DMS153 (cell line): ENCODE measurements at regions not wholly inside any gene's neighbourhood (a gene's known extent, or its start where the extent isn't known, plus 50 kb on each side); places are given as distances from the start of the nearest gene placed in this dataset.
A peak's percentile ranks its signal among the peaks of the same experiment; 100 is the strongest.

Source experiments
- DNase-seq: peaks from one replicate; lab custom pipeline; 2025; lab: John Stamatoyannopoulos, UW

DNA sequence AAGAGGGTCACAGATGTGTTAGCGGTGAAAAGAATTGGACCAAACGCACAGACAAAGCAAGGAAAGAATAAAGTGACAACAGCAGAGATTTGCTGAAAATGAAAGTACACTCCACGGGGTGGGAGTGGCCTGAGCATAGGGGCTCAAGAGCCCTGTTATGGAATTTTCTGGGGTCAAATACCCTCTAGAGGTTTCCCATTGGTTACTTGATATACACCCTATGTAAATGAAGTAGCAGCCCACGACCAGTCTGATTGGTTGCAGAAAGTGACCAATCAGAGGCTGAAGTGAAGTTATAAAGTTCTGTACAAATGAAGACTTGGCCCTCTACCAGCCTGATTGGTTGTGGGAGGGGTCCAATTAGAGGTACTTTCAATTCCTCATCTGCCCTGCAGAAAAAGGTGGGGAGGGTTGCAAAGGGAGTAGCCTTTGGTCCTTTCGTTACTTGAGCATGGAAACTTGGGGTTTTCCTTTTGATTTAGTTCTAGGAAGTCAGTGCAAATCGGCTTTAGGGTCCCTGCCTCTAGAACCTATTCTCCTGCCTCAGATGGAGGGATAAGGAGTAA, 125.6 kb upstream of the PRPS1L1 start:
- no peak for DNase-seq

DNA sequence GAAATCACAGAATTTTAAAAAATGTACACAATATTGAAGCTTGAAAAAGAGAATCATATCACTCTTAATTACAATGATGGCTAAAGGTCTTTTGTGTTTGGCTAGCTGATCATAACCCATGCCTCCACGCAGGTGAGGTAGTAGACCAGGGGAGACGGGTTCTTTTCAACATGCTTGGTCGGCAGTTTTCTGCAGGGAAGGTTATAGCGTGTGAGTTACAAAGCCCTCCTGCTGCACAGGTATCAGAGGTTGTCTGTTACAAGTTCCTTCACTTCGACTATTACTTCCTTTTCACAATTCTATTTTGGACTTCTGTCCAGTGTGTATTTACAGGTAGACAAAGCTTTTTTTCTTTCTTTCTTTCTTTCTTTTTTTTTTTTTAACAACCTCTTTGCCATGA, 127.1 kb upstream of the PRPS1L1 start:
- no peak for DNase-seq

DNA sequence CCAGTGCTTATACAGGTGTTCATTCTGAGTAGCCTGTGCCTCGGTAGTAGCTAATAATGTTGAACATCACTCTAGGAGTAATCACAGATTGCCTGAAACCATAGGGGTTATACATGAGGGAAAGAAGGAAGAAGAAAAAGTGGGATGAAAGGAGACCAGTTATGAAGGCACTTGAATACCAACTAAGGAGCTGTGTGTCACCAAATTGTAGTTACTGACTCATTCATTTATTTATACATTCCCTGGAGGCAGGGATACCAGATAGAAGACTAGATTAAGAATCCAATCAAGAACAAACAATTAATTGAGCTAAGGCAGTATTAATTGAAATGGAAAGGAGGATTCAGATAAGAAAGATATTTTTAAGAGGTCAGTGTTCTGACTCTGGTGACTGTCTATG, 129.6 kb upstream of the PRPS1L1 start:
- no peak for DNase-seq

DNA sequence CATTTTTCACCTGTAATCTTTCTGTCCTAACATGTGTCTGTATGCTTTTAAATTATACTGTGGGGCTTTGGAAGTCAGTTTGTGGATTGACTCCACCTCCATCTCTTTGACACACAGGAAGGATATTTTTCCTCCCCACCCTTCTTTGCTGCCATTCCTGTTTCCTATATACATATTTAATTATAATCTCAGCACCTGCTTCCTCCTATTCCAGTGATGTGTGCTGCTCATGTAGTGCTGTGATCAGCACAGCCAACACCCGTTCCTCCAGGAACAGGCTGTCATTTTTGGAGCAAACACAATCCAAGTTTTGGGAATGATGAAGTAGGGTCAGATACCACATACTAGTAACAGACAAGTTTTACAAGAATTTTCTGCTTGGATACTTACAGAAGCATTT, 135.0 kb upstream of the PRPS1L1 start:
- no peak for DNase-seq

DNA sequence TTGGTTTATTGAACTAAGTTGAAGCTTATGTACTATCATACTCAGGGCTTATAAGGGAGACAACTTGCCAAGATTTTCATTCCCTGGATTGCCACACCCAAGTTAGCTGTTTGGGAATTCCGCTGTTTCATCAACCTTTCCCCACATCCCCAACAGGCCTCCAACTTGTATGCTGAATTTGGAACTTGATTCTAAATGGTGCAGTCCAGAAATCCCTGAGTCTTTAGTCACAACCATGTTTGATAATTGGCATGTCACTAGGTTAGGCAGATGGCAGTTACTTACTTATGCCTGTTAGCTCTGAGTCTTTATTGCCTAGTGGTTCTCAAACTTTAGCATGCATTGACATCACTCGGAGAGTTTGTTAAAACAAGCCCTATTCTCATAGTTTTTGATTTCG, 135.4 kb upstream of the PRPS1L1 start:
- no peak for DNase-seq

DNA sequence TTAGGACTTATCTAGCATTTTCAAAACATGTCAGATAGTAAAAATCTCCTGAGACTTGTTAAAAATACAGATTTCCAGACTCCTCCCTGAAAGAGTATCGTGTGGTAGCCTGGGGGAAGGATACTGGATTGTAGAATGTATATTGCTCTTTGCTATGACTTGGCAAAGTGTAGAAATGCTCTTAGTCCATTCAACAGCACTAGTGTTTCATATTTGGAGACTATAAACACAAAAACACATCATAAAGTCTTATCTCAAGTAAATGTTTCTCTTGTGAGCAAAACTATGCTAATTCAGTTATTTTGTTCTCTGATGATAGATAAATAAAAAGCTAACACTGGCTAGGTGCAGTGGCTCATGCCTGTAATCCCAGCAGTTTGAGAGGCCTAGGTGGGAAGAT, 137.5 kb upstream of the PRPS1L1 start:
- no peak for DNase-seq

DNA sequence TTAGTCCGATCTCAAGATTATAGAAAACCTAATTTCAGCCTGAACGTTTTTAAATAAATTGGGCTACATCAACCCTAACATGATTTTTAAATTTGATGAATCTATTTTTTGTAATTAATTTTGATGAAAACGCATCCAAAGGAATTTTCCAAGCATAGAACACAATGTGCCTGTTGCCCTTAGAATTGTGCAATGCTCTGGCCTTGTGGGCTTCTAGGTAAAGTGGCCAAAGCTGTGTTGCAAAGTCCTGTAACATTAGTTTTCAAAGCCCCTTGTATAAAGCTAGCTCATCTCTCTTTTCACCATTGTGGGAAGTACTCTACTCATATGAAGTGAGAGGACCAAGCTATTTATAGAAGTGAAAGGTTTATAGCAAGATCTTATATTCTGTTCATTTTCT, 138.4 kb upstream of the PRPS1L1 start:
- DNase-seq = no peak

DNA sequence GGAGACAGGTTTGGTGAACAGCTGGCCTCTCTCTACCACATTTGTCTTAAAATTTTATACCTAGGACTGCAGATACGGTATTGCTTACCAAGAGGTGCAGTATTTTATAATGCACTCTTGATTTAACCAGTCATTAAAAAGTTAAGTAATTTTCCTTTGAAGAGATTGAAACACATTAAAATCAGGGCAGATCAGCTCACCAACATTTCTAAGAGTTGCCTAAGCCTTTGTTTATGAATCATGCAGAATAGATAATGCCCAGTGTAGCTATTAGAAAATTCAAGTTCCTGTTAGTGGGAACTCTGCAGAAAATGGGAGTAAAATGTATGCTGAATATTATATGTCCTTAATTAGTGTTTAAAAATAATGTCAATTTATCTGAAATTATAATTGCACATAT, 140.2 kb upstream of the PRPS1L1 start:
- no peak for DNase-seq

DNA sequence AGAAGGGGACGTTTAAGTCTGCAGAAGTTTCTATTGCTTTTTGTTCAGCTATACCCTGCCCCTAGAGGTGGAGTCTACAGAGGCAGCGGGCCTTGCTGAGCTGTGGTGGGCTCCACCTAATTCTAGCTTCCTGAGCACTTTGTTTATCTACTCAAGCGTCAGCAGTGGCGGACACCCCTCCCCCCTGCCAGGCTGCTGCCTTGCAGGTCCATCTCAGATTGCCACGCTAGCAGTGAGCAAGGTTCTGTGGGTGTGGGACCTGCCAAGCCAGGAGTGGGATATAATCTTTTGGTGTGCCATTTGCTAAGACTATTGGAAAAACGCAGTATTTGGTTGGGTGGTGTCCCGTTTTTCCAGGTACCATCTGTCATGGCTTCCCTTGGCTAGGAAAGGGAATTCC, 147.3 kb upstream of the PRPS1L1 start:
- DNase-seq = no peak

DNA sequence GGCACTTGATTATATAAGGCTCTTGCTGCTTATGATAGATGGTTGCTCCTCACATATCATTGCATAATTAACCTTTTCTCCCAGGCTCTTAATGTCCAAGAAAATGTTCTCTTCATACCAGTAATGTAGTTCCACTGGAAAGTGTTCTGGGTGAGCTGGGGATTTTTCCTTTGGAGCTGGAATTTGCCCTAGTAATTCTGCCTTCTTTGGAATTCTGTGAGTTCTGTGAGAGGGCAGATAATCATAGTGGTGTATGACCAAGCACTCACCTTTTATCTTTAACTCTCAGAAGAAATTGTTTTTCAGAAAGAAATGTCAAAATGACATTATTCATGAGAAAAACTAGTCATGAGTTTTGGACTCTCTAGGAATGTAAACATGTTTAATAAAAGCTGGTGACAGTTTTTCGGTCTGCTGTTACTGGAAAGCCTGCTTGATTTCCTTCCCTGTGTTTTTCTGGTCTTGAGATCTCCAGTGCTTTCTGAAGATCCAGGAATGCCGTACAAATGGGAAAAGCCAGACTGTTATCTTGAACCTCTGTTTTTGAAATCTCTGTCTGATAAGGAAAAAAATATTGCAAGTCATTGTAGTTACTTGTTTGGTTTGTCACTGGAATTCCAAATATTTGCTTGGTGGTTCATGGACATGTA, 148.3 kb upstream of the PRPS1L1 start:
- no peak for DNase-seq

DNA sequence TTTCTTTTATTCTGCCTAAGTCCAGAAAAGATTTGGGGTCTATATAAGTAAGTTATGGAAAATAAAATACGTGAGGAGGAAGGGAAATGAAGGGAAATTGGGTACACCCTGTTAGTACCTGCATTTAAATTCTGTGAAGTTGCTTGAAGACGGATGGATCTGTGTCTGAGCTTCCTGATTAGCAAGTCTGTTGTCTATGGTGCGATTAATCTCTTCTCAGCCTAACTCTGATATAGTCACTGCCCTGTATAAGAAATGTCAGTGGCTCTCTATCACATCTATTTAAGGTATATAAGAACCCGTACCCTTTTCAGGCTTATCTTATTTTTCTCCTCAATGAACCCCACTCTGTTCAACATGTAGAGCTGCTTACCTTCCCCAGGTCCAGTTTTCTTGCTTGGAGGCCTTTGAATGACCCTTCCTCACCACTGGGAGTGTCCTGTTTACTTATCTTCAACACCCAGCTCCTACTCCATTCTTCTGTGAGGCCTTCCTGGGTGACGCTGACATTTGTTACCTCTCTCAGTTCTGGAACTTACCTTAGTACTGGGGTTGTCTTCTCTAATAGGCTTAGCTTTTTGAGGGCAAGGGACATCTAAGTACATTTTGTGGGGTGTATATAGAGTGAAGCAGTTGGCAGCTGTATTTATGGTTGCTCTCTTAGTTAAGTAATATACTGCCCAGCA, 149.6 kb upstream of the PRPS1L1 start:
- DNase-seq = no peak

DNA sequence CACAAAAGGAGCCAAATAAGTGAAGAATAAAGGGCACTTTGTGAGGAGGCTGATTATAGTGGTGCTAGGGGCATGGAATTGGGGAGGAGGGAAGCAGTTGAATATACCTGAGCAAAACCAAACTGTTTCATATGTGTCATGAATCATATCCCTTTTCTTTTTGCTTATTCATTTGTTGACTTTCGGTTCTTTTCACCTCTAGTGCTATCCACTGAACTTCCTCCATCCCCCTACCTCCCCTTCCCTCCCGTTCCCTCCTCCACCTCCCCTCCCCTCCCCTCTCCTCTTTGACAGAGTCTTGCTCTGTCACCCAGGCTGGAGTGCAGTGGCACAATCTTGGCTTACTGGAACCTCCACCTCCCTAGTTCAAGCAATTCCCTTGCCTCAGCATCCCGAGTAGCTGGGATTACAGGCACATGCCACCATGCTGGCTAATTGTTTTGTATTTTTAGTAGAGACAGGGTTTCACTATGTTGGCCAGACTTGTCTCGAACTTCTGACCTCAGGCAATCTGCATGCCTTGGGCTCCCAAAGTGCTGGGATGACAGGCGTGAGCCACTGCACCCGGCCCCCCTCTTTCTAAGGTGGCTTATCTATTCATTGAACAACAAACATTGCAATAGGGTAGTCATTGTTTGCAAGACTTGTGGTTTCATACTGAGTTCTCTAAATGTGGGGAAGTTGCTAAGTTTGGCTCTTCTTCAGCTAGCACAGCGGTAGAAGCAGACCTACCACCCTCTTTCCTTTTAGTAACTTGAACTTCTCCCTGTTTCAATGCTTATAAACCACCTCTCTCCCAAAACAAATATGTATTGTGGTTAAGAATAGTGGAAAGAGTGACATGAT, 150.4 kb upstream of the PRPS1L1 start:
- no peak for DNase-seq

DNA sequence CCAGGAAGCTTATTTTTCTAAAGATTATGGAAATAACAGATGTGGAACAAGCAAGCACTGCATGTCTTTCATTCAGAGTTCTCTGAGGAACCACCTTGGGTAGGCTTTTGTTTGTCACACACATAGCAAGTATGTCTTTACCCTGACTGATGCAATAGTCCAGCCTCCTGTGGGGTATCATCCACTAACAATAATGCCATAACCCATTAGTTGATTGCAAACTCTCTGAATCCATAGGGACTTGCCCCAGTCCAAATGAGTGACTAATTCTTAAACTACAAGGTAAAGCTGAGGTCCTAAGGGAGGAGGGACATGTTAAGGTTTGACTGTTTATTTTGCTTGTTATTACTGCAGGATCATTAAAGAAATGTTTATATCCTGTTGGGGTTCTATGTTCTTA, 151.4 kb upstream of the PRPS1L1 start:
- DNase-seq = no peak

DNA sequence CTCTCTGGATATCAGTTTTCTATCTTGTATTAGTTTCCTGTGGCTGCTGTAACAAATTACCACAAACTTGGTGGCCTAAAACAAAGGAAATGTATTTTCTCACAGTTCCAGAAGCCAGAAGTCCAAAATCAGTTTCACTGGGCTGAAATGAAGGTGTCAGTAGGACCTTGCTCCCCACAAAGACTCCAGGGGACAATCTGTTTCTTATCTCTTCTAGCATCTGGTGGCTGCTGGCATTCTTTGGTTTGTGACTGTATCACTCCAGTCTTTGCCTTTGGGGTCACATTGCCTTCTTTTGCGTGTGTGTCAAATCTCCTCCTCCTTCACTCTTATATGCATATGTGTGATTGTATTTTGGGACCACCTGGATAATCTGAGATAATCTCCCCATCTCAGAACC, 153.0 kb upstream of the PRPS1L1 start:
- DNase-seq = no peak

DNA sequence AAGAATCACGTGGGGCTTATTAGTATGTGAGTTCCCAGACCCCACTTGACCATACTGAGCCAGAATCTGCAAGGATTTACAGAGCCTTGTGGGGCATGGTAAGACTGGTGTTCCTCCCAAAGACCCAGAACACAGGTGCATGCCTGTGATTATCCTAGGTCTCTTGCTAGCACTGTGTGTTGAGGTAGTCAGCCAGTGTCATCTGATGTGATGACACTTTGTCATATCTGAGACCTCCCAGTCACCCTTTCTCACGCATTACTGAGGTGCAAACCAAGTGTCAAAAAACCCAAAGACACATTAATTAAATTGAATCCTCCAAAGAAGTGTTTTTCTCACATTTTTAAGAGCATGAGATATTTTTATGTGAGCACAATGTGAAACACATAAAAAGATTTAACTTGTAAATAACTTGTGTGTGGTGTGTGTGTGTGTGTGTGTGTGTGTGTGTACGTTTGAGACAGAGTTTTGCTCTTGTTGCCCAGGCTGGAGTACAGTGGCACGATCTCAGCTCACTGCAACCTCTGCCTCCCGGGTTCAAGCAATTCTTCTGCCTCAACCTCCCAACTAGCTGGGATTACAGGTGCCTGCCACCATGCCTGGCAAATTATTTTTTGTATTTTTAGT, 162.0 kb upstream of the PRPS1L1 start:
- DNase-seq = no peak

DNA sequence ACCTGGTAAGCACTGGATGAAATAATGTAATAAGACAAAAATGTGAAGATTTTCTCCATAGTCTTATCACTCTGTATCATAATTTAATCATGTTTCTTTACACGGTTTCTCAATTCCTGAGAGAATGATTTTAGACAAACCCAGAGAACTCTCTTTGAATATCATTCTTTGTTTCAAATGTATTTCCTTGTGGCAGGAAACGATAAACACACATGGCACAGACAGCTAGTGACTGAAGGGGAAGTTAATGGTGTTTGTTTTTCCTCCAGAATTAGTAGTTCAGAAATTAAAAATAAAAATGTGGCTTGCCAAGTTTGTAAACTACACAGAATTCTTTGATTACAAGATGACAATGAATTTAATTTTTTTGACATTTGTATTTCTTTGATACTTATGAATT, 163.7 kb upstream of the PRPS1L1 start:
- DNase-seq = peak; percentile 43

DNA sequence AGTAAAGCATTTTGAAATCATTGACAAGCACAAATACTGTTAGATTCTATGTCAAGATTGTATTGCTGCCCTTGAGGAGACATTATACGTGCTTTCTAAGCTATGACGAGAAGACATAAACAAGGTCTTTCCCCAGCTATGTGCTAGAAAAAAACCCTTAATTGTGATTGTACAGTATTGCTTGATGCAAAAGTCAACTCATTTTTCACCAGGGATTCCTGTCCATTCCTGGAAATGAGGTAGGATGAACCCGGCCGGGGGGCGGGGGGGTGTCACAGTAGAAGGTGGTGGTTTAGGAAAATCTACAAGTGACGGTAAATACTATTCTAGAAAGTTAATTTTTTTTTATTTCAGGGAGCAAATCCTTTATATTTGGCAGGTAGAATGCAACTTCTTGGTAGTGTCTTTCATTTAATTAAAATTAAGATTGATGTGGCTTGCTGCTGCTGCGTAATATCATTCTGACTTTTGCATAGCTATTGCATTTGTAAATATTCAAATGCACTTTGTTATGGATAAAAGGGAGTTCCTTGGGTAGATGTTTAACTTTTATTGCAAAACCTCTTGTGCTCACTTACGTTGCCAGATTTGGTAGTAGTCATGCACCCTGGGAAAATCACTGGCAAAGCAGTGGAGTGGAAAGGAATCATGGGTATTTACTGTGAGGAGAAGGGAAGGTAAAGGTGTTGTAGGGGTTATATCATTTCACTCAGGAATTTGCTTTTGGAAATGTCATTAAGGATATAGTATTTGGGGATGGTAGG, 164.4 kb upstream of the PRPS1L1 start:
- no peak for DNase-seq

DNA sequence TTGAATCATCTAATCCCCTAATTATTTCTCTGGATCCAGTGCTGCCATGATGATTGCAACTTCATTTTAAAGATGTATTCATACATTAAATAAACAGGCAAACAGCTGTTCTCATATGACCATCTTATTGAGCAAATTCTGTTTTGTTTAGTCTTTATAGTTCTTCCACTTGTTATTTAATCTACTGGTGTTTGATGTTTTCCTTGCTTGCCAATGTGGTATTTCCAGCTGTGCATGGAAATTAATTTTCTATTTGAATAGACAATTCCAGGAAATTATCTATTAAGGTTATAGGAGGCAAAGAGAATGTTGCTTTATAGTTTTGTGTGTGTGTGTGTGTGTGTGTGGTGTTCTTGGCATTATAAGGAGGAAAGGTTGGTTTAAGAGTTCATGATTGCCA, 167.0 kb upstream of the PRPS1L1 start:
- no peak for DNase-seq

DNA sequence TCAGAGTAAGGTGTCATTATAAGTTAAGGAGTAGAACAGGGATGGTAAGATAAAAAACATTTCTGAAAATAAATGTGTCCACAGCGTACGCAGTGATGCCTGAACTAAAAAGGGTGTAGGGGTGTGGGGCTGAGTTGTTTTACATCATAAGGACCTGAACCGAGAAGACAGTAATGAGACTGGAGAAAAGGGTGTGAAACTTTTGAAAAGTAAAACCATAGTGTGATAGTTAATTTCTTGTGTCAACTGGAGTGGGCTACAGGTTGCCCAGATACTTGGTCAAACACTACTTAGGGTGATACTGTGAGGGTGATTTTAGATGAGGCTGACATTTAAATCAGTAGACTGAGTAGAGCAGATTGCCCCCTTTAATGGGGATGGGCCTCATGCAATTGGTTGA, 169.0 kb upstream of the PRPS1L1 start:
- DNase-seq = no peak

DNA sequence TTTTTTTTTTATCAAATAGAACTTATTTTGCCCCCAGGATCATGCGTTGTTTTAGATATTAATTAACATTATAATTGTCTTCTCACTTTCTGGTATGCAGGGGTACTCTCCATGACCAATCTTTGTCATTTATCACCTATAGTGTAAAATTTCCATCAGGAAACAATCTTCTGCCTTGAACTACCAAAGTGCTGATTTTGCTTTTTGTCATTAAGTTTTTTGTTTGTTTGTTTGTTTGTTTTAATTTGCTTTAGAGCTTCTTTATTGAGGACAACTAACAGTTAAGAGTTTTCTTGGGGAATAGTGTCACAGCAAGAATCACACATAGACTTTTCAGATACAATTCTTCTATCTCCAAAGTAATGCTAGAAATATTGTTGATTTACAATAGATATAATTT, 171.2 kb upstream of the PRPS1L1 start:
- DNase-seq = no peak

DNA sequence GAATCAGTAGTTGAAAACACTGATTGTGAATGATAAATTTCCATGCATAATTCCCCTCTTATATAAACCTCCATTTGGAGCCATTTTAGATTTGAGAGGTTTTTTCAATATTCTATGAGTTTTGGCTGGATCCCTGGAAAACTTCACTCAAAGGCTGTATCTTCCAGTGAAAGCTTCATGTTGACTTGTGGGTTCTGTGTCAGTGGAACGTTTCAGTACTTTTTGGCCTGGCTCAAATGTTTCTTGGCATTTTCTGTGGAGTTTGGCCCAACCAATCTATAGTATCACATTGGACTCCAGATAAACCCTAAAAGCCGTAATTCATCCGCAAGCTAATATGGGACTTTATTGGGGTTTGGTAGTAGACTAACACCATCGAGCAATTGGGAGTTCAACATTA, 172.6 kb upstream of the PRPS1L1 start:
- DNase-seq = no peak

DNA sequence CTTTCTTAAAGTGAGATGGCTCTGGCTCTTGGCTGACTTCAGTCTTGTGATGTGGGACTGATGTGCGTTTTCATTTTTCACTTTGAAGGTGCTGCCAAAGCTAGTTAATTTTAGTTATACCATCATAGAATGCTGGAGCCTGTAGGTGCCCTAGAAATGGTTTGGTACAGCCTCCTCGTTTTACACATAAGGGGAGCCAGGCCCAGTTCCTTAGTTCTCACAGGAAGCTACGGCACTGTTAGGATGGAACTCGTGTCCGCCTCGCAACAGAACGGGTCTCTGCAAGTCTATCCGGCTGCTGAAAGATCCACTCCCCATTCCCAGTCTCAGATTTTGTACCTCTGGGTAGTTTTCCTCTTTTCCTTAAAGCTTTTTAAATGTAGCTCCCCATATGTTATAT, 173.2 kb upstream of the PRPS1L1 start:
- no peak for DNase-seq
